Subcutaneous abdominal adipose tissue (tissue), 5 donors: ENCODE measurements at regions not wholly inside any gene's neighbourhood (a gene's known extent, or its start where the extent isn't known, plus 50 kb on each side); places are given as distances from the start of the nearest gene placed in this dataset.

Source experiments
- H3K27ac ChIP-seq: one replicate; pipeline ENCODE4 v1.7.0; 2013; ENCODE audit warnings: low read depth, mild to moderate bottlenecking, inconsistent platforms, low read length, moderate library complexity
- H3K27me3 ChIP-seq, 5 donors: one replicate each; pipeline ENCODE4 v1.7.0; 2013; ENCODE audit warnings: low read length in 5 of 5, inconsistent platforms in 1 of 5; ENCODE audit not compliant: control insufficient read depth in 5 of 5, insufficient read depth in 4 of 5
- H3K36me3 ChIP-seq, 5 donors: one replicate each; pipeline ENCODE4 v1.7.0; 2013; ENCODE audit warnings: low read length in 5 of 5; ENCODE audit not compliant: control insufficient read depth in 5 of 5, insufficient read depth in 5 of 5
- H3K4me1 ChIP-seq, 5 donors: one replicate each; pipeline ENCODE4 v1.7.0; 2013; ENCODE audit warnings: low read length in 5 of 5, mild to moderate bottlenecking in 3 of 5, moderate library complexity in 1 of 5; ENCODE audit not compliant: control insufficient read depth in 5 of 5, insufficient read depth in 5 of 5
- H3K4me3 ChIP-seq, 5 donors: one replicate each; pipeline ENCODE4 v1.7.0; 2013; ENCODE audit warnings: low read length in 5 of 5, low read depth in 1 of 5
- H3K9ac ChIP-seq, 5 donors: one replicate each; pipeline ENCODE4 v1.7.0; 2013; ENCODE audit warnings: low read length in 5 of 5, mild to moderate bottlenecking in 4 of 5, moderate library complexity in 3 of 5
- H3K9me3 ChIP-seq, 5 donors: one replicate each; pipeline ENCODE4 v1.7.0; 2013; ENCODE audit warnings: low read length in 5 of 5; ENCODE audit not compliant: control insufficient read depth in 5 of 5
- donor health status: healthy.
- donor health status: healthy.
- donor health status: healthy.
- donor health status: healthy.
- donor health status: healthy.

DNA sequence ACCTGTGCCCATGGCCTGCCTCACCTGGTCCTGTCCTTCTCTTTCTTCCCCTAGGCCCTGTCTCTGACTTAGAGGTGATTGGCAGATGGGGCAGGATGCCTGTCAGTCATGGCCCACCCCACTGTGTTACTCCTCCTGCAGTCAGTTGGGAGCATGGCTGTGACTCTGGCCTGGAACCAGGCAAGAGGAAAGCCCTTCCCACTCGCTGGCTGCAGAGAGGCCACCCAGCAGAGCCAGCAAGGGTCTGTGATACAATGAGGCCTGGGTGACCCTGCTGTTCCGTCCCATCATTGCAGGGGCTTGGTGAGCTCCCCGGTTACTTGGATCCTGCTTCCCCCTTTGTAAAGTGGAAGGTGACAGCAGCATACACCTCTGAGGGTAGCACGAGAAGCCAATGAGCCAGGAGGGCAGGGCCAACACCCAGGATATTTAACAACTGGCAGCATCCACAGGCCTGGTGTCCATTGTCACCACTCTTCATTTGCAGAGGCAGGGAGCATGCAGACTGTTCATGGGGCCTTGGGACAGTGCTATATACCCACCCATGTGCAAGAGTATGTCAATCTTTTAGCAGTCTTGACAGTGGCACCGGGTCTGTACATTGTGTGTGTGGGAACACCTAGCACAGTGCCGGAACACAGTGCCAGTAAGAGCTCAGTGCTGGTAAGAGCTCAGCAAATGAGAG lies 191.0 kb upstream of the C1orf174 start:
- Histone ChIP-seq H3K9me3 (peaks cover 7 to 34% (median 24%) of the 10 kb centered on the region in 5 donors), H3K27me3 (peaks cover 0 to 7% (median 4%) of the 10 kb centered on the region in 5 donors), H3K27ac (no peak overlapping the region), H3K4me1 (no peaks in the 10 kb centered on the region), H3K9ac (no peak overlapping the region), H3K36me3 (no peaks in the 10 kb centered on the region), H3K4me3 (peak overlapping the region in 2 of 5 donors; percentile 25 to 45)

DNA sequence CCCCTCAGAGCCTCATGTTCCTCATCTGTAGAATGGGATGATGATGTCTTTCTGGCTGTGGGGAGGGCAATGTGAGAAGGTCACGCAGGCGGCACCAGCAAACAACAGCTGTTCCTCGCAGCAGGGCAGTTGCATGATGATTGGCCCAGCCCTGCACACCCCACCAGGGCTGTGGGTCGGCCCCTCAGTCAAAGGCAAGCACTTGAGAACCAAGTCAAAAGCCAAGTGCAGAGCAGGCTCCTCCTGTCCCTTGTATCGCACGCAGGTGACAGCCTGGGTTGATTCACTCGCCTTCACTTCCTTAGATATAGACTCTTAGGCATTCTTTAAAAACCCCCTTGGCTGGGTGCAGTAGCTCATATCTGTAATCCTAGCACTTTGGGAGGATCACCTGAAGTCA lies 191.9 kb upstream of the C1orf174 start:
- H3K9ac ChIP-seq, result no peak overlapping the region
- H3K9me3 ChIP-seq, result peaks cover 11 to 36% (median 25%) of the 10 kb centered on the region in 5 donors
- H3K4me1 ChIP-seq, result no peaks in the 10 kb centered on the region
- peaks cover 0 to 7% (median 4%) of the 10 kb centered on the region in 5 donors for H3K27me3 ChIP-seq
- H3K36me3 ChIP-seq, result no peaks in the 10 kb centered on the region
- peak overlapping the region in 1 of 5 donors; percentile 31 for H3K4me3 ChIP-seq
- no peak overlapping the region for H3K27ac ChIP-seq

DNA sequence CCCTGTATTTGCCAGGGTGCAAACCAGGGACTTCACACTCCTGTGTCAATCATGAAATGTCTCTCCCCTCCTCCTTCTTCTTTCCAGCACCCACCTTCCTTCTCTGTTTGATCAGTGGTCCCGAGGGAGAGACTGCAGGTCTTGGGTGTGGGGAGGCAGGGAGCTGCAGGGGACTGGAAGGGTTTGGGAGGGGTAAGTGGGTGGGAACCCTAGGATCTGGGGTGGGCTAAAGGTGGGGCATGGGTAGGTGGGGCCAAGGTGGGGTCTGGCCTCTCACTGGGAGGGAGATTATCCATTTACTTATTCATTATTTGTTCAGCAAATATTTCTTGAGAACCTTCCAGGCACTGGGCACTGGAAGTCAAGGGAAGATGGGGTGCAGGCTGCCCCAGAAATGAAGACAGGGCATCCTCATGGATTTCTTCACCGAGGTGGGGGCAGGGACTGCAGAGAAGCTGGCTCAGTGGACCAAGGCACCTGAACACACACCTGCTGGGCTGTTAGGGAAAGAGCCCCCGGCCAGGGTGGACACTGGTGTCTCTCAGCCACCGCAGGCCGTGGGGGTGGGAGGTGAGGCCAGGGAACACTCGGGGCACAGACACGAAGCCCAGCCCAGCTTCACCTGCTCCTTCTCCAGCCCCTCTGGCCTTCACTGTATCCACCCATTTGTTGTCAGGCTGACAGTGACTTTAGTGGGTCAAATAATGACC lies 193.9 kb upstream of the C1orf174 start:
- no peaks in the 10 kb centered on the region for H3K4me1 ChIP-seq
- peaks cover 0 to 7% (median 0%) of the 10 kb centered on the region in 5 donors for H3K27me3 ChIP-seq
- H3K9me3 ChIP-seq, result peaks cover 11 to 40% (median 32%) of the 10 kb centered on the region in 5 donors
- H3K36me3 ChIP-seq, result no peaks in the 10 kb centered on the region
- H3K27ac ChIP-seq, result no peak overlapping the region
- H3K9ac ChIP-seq, result no peak overlapping the region
- no peak overlapping the region for H3K4me3 ChIP-seq

DNA sequence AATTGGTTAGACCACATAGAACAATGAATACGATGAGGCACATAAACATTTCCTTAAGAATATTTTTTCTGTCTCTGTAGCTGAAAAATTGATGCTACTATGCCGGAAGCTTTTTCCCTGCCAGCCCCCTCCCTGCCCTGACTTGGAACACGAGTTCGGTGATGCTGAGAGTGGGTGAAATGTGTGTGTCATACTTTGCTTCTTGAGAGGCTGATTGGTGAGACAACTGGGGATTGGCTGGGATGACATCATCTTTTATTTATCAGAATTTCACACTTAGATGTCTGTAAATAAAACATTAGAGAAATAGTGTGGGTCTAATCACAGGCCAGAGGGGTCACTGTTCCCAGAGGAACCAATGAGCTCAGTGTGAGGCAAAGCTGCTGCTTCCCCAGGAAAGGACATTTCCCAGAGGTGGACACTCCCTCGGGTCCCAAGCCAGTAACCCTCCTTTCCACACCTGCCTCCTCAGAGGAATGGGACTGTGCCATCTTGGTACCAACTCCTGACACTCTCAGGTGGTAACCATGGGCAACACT lies 195.4 kb upstream of the C1orf174 start:
- Histone ChIP-seq H3K9me3 (peaks cover 11 to 33% (median 29%) of the 10 kb centered on the region in 5 donors), H3K27ac (no peak overlapping the region), H3K4me1 (no peaks in the 10 kb centered on the region), H3K9ac (no peak overlapping the region), H3K4me3 (no peak overlapping the region), H3K36me3 (no peaks in the 10 kb centered on the region), H3K27me3 (peaks cover 0 to 7% (median 0%) of the 10 kb centered on the region in 5 donors)

DNA sequence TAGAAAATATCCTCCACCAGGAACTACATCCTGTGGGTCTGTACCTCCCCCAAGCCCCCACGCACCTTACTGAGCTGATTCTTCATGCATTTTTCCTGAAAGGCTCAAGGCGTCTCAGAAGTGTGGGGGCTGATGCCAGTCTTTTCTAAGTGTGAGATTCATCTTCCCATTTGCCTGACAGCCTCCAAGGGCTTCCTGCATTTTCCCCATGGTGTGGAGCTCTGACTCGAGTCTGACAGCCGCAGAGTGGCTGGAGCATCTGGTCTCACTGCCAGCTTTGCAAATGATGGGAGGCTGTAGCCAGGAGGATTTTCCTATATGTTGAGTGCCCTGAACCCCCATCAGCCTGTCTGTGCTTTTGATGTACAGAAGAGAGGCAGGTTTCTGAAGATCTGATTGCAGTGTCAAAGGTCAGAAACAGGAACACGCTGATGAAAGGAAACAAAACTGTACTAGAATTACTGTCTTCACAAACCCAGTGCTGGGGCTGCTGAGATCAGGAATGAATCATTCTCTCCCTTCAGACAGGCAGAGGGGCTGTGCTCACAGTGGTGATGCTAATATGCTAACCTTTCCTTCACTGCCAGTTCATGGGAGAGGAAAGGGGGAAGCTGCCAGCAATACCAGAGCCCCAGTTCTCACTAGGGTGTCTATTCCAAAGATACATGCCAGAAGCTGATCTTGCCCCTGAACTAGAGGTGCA lies 201.5 kb upstream of the C1orf174 start:
- Histone ChIP-seq H3K4me1 (no peaks in the 10 kb centered on the region), H3K36me3 (no peaks in the 10 kb centered on the region), H3K27ac (no peak overlapping the region), H3K4me3 (no peak overlapping the region), H3K9ac (no peak overlapping the region), H3K9me3 (peaks cover 0 to 9% (median 4%) of the 10 kb centered on the region in 5 donors), H3K27me3 (peaks cover 0 to 15% (median 3%) of the 10 kb centered on the region in 5 donors)

DNA sequence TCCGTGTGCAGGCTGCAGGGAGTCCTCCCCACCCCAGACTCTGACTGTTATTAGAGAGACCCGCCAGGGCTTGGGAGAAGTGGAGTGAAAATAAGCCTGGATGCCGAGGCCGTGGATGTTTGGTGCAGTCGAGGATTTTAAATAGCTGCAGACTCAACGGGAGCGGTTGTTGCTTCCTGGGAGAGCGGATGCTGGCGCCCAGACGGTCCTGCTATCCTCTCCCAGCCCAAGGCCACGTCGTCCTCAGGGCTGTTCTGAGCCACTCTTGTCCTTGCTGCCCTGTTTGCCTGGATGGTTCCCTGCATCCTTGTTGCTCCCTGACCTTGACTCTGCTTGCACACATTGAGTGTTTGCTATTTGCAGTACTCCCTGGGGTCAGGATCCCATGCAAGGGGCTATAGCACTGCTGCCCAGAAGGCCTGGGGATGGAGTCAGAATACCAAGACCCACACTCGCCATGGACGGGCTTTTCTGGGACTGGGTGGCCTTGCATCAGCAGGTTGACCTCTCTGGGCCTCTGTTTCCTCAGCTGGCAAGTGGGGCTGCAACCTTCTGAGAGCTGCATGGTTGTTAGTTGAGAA lies 205.3 kb upstream of the C1orf174 start:
- Histone ChIP-seq H3K9me3 (no peaks in the 10 kb centered on the region), H3K4me1 (peaks cover 0 to 12% (median 7%) of the 10 kb centered on the region in 5 donors), H3K9ac (no peak overlapping the region), H3K27me3 (peaks cover 0 to 21% (median 3%) of the 10 kb centered on the region in 5 donors), H3K36me3 (no peaks in the 10 kb centered on the region), H3K27ac (no peak overlapping the region), H3K4me3 (no peak overlapping the region)

DNA sequence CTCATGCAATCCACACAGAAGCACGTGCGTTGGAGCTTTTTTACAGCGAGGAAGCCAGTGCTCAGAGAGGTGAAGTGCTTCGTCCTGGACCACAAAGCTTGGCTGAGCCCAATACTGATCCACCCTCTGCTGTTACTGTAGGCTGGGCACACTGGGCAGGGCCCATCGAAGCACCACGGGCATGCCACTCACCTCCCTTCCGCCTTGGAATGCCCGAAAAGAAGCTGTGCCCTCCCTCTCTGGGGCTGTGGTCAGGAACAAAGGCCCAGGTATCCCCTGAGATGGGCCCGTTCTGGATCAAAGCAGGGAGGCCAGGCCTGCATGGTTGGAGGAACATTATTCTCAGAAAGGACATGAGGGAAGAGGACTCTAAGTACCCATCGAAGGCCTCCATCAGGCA lies 206.7 kb upstream of the C1orf174 start:
- Histone ChIP-seq H3K4me1 (peaks cover 0 to 12% (median 7%) of the 10 kb centered on the region in 5 donors), H3K9ac (no peak overlapping the region), H3K27me3 (peaks cover 0 to 10% (median 0%) of the 10 kb centered on the region in 5 donors), H3K4me3 (no peak overlapping the region), H3K36me3 (no peaks in the 10 kb centered on the region), H3K9me3 (no peaks in the 10 kb centered on the region), H3K27ac (no peak overlapping the region)

DNA sequence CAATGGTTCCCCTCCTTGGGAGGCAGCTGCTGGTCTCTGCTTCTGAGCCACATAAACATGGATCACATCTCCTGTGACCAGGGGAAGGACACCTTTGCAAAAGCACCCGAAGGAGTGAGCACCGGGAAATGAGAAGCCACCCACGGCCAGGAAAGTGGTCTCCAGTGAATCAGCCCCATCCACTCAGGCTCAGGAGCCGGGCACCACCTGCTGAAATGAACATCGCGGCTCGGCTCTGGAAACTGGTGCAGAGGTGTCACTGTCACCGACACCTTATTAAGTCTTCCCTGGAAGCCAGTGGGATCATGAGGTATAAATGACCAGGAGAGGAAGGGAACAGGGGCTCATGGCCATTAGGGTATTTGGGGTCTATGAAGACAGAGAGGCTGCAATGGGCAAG lies 207.2 kb upstream of the C1orf174 start:
- H3K9me3 ChIP-seq, result peaks cover 0 to 3% (median 0%) of the 10 kb centered on the region in 5 donors
- no peak overlapping the region for H3K27ac ChIP-seq
- peaks cover 0 to 12% (median 7%) of the 10 kb centered on the region in 5 donors for H3K4me1 ChIP-seq
- H3K36me3 ChIP-seq, result no peaks in the 10 kb centered on the region
- no peak overlapping the region for H3K9ac ChIP-seq
- H3K27me3 ChIP-seq, result peaks cover 0 to 7% (median 2%) of the 10 kb centered on the region in 5 donors
- H3K4me3 ChIP-seq, result no peak overlapping the region

DNA sequence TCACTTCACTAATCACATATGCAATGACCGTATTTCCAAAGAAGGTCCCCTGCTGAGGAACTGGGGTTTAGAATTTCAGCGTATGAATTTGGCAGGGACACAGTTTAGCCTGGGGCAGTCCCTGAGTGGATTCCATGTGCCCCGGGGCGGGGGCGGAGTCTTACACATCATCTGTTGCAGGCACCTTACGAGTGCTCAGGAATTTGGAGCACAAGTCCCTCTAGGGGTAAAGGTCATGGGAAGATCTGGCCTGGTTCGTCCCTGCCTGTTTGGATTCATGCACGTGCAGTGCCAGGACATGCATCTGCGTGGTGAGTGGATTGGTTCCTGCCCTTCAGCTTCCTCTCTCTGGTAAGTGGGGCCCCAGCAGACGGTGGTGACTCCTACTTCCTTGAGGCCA lies 208.3 kb upstream of the C1orf174 start:
- peaks cover 0 to 7% (median 4%) of the 10 kb centered on the region in 5 donors for H3K27me3 ChIP-seq
- peaks cover 0 to 5% (median 0%) of the 10 kb centered on the region in 5 donors for H3K9me3 ChIP-seq
- no peaks in the 10 kb centered on the region for H3K36me3 ChIP-seq
- no peak overlapping the region for H3K9ac ChIP-seq
- no peak overlapping the region for H3K27ac ChIP-seq
- no peak overlapping the region for H3K4me3 ChIP-seq
- H3K4me1 ChIP-seq, result peaks cover 0 to 15% (median 7%) of the 10 kb centered on the region in 5 donors
